ENCODE measurements at regions not wholly inside any gene's neighbourhood (a gene's known extent, or its start where the extent isn't known, plus 50 kb on each side); places are given as distances from the start of the nearest gene placed in this dataset.
"Not testable (repeated sequence)": the region's sequence is repeated elsewhere in the genome, so short reads cannot be mapped to it uniquely, and the experiment has no call there.

DNA sequence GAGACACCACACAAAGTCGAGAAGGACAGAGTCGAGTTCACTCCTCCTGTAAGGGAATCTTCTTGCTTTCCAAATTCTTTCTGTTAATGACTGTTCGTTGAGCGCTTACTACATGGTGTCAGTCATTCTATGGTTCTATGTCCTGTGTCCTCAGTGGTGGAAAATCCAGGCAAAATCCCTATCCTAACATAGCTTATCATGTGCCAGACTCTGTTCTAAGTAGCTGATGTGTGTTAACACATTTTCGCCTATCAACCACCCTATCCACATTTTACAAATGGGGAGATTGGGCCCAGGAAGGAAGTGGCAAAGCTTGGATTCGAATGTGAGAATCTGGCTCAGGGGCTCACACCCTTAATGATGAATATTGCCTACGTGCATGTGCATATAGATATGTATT, 280.1 kb downstream of the GATA3 start:
- H3K4me3 ChIP-seq: no peak overlapping the region
- H3K4me1 ChIP-seq: no peaks in the 10 kb centered on the region
- no peaks in the 10 kb centered on the region for H3K27me3 ChIP-seq
- no peak overlapping the region for H3K27ac ChIP-seq
- no peak for DNase-seq
- no peaks in the 10 kb centered on the region for H3K36me3 ChIP-seq
- H3K9me3 ChIP-seq (replicated peaks): no peaks in the 10 kb centered on the region

DNA sequence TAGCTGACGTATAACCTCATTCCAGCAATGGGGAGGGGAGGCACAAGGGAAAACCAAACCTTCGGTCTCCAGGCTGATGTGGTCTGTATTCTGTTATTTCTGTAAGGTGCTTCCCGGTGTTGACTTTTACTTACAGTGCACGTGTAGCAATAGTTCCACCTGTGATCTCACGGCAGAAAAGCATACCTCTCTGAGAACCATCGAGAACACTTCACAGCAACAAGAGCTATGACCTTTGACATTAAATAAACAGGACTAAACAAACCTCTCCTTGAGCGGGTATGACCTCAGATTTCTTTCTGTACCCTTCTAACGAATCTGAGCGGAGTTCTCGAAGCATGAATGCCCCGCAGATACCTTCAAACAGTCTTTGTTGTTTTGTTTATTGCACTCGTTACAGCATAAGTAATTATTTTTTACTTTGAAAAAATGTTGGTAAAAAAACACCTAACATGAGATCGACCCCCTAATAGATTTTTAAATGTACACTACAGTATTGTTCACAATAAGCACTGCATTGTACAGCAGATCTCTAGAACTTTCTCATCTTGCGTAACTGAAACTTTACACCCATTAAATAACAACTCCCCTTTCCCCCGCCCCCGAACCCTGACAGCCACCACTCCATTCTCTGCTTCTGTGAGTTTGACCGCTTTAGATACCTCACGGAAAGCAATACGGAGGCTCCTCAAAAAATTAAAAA, 282.3 kb downstream of the GATA3 start:
- Histone ChIP-seq H3K9me3 (replicated peaks) (no peaks in the 10 kb centered on the region), H3K36me3 (no peaks in the 10 kb centered on the region), H3K4me1 (no peaks in the 10 kb centered on the region), H3K4me3 (no peak overlapping the region), H3K27me3 (no peaks in the 10 kb centered on the region), H3K27ac (no peak overlapping the region)
- no peak for DNase-seq

DNA sequence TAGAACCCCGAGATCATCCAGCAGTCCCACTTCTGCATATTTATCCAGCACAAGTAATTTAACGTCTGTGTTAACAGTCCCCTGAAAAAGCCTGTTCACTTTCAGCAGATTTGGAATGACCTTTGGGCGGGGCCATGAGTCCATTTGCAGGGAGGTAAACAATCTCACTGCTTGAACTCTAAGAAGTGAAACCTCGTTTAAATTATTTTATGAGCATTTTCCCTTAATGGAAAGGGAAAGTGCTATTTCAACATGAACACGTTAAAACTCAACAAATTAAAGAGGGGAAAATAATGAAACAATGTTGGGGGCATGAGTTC, 282.8 kb downstream of the GATA3 start:
- Histone ChIP-seq H3K4me3 (no peak overlapping the region), H3K4me1 (no peaks in the 10 kb centered on the region), H3K9me3 (replicated peaks) (no peaks in the 10 kb centered on the region), H3K27ac (no peak overlapping the region), H3K36me3 (no peaks in the 10 kb centered on the region), H3K27me3 (no peaks in the 10 kb centered on the region)
- no peak for DNase-seq

DNA sequence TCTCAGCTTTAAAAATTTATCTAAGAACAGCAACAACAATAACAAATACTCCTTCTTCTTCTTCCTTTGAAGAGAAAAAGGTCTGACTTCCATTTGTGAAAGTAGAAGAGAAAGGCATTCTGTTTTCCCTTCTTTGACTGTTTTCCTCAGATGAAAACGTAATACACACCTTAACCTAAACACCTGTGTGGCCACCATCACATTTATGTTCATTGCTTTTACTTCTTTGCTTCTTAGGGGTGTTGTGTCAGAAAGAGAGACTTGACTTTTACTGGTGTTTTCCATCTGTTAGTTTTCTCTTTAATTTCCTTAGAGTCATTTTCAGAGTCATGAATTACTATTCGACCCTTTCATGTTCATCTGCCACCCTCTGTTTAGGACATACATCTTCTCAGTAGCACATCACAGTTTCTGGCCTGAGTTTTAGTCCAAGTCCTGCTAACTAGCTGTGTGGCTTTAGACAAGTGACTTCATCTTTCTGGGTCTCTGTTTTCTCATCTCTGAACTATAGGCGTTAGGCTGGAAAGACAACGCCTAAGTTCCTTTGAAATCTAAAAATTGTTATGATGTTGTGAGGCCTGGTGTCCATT, 283.8 kb downstream of the GATA3 start:
- H3K27ac ChIP-seq: no peak overlapping the region
- H3K27me3 ChIP-seq: no peaks in the 10 kb centered on the region
- no peak overlapping the region for H3K4me3 ChIP-seq
- no peak for DNase-seq
- H3K4me1 ChIP-seq: no peaks in the 10 kb centered on the region
- H3K36me3 ChIP-seq: no peaks in the 10 kb centered on the region
- H3K9me3 ChIP-seq (replicated peaks): no peaks in the 10 kb centered on the region

DNA sequence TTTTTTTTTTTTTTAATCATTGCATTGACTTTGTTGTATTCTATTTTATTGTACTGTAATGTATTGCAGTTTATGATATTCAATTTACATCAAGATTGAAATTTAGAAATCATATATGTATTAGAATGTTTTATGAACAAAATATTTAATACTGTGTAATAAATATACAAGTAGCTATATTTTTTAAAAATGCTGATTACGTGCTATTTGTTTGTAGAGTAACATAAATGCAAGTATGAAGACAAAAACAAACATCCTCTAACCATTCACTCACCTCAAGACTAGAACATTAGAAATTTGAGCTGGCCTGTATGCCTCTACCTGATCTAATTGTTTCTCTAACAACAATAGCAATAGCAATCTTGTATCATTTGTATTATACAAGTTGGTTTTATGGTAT, 290.3 kb downstream of the GATA3 start:
- no peak overlapping the region for H3K4me3 ChIP-seq
- no peak for DNase-seq
- H3K27ac ChIP-seq: no peak overlapping the region
- no peaks in the 10 kb centered on the region for H3K36me3 ChIP-seq
- H3K4me1 ChIP-seq: no peaks in the 10 kb centered on the region
- no peaks in the 10 kb centered on the region for H3K27me3 ChIP-seq
- no peaks in the 10 kb centered on the region for H3K9me3 ChIP-seq (replicated peaks)

DNA sequence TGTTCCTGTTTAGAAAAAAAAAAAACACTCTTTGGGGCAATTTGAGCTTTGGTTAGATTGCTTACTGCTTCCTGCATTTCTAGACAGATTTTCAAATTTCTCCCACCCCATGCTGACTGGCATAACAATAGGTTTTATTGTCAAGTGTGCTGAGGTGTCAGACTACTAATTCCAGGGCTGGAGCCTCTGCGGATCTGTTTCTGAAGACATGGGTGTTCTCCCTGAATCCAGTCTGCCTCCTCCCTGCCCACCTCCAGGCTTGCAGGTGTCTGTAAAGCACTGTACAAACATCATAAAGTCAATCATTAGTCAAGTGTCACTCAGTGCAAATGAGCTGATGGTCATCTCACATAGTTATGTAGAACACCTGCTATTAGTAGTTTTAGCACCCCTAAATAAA, 292.4 kb downstream of the GATA3 start:
- no peaks in the 10 kb centered on the region for H3K36me3 ChIP-seq
- no peak overlapping the region for H3K4me3 ChIP-seq
- H3K4me1 ChIP-seq: no peaks in the 10 kb centered on the region
- H3K9me3 ChIP-seq (replicated peaks): no peaks in the 10 kb centered on the region
- DNase-seq: no peak
- no peak overlapping the region for H3K27ac ChIP-seq
- H3K27me3 ChIP-seq: no peaks in the 10 kb centered on the region

DNA sequence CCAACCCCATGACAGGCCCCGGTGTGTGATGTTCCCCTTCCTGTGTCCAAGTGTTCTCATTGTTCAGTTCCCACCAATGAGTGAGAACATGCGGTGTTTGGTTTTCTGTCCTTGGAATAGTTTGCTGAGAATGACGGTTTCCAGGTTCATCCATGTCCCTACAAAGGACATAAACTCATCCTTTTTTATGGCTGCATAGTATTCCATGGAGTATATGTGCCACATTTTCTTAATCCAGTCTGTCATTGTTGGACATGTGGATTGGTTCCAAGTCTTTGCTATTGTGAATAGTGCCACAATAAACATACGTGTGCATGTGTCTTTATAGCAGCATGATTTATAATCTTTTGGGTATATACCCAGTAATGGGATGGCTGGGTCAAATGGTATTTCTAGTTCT, 293.1 kb downstream of the GATA3 start:
- H3K36me3 ChIP-seq; DNase-seq; H3K4me3 ChIP-seq; H3K4me1 ChIP-seq; H3K27ac ChIP-seq; H3K9me3 ChIP-seq (replicated peaks); H3K27me3 ChIP-seq: not testable (repeated sequence)

DNA sequence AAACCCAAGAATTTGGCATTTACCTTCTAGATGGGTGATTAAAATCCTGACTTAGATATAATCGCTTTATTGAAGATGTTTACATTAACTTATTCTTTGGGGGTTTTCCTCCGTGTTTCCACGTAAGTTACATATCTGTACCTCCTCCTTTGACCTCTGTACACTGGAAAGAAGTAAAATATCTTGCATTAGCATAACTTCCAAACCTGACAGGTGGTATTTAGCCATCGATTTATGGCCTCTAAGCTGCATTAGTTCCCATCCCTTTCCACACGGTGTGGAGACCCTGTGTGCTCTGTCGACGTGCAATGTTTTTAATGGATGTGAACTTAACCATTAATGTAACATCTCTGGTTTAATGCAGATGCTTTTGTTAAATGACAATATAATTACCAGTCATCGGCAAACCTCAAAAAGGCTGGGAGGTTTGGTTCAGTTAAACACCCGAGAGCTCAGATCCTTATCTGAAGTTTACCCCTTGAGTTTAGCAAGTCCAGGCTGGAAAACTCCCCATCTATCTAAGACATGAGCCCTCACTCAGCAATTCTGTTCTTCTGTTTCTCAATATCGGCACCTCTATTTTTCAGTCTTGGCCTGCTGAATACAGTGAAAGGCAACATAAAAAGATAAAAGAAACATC, 295.2 kb downstream of the GATA3 start:
- Histone ChIP-seq H3K27me3 (no peaks in the 10 kb centered on the region), H3K4me1 (no peaks in the 10 kb centered on the region), H3K27ac (no peak overlapping the region), H3K9me3 (replicated peaks) (no peaks in the 10 kb centered on the region), H3K36me3 (no peaks in the 10 kb centered on the region), H3K4me3 (no peak overlapping the region)
- no peak for DNase-seq

DNA sequence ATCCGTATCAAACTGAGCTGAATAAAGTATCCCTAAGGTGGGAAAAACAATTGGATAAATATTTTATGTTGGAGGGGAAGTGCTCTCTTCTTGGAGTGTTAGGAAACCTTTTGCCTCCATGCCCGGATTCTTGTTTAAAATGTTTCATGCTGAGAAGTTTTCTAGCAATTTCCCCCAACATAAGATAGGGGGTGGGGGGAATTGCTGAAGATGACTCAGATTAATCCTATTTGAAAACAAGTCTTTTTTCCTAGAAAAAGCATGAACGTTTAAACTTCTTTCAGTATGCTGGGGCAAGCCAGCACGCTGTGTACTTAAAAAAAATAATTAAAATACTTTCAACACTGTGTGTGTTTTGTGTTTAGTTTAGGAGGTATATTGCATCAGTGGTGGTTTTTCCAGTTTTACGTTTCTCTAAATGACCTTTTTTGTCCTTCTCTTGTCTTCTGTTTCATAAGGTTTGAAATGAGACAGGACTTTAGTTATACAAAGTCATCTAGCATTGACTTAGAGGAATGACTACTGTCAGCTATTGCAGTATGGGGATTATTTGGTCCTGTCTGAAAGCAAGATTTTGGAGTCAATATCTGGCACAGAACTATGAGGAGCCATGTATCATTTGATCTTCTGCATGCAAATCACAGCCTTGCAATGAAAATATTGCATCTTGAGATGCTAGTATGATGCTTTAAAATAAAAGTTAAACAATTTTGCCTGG, 295.9 kb downstream of the GATA3 start:
- H3K9me3 ChIP-seq (replicated peaks): no peaks in the 10 kb centered on the region
- no peaks in the 10 kb centered on the region for H3K36me3 ChIP-seq
- H3K27me3 ChIP-seq: no peaks in the 10 kb centered on the region
- no peak overlapping the region for H3K4me3 ChIP-seq
- no peak for DNase-seq
- no peaks in the 10 kb centered on the region for H3K4me1 ChIP-seq
- no peak overlapping the region for H3K27ac ChIP-seq

DNA sequence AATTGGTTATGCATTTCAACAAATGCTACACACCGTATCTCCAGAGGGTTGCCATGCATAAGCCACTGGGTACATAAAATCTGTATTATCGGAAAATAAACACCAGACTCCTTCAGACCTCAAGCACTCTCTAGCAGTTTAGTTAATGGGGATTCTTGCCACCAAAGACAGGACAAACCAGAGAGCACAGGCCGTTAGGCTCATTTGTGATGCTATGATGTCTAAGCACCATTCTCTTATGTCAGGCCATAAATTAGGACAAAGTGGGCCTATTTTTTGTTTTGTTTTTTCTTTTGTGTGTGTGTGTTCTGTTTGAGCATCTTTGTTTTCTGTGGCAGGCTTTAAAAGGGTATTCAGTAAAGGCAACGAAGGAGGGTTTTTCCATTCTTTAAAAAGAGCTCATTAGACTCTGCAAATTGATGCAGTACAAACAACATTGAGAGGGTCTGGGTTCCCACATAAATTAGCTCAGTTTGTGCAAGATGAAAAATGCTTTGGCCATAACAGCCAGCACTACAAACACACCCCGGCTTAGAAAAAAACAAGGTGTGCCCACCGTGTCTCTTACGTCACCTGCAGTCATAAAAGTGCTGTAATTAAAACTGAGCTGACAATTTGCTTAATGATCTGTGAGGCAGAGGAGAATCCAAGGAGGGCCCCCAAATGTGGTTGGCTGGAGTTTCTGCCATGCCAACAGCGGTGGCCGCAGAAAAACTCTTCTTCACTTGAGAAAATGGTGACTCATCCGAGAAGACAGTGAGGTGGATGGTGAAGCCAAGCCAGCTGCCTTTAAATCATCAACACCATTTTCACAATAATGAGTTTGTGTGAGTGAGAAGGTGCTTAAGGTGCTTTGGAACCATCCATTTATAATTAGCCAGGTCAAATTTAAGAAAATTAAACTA, 297.9 kb downstream of the GATA3 start:
- Histone ChIP-seq H3K4me1 (no peaks in the 10 kb centered on the region), H3K36me3 (no peaks in the 10 kb centered on the region), H3K27me3 (no peaks in the 10 kb centered on the region), H3K27ac (no peak overlapping the region), H3K9me3 (replicated peaks) (no peaks in the 10 kb centered on the region), H3K4me3 (no peak overlapping the region)
- no peak for DNase-seq

DNA sequence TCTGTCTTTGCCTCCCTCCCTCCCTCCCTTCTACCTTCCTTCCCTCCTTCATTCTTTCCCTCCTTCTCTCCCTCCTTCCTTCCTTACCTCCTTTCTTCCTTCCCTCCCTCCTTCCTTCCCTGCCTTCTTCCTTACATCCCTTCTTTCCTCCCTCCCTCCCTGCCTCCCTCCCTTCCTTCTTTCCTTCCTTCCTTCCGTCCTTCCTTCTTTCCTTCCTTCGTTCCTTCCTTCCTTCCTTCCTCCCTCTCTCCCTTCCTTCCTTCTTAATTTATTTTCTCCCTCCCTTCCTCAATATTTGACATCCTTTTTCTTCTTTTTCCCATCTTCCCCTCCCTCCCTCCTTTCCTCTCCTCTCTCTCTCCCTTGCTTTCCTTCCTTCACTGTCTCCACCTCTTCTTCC, 301.8 kb downstream of the GATA3 start:
- H3K27ac ChIP-seq: no peak overlapping the region
- no peaks in the 10 kb centered on the region for H3K36me3 ChIP-seq
- no peaks in the 10 kb centered on the region for H3K9me3 ChIP-seq (replicated peaks)
- DNase-seq: no peak
- H3K4me1 ChIP-seq: no peaks in the 10 kb centered on the region
- H3K4me3 ChIP-seq: no peak overlapping the region
- no peaks in the 10 kb centered on the region for H3K27me3 ChIP-seq

DNA sequence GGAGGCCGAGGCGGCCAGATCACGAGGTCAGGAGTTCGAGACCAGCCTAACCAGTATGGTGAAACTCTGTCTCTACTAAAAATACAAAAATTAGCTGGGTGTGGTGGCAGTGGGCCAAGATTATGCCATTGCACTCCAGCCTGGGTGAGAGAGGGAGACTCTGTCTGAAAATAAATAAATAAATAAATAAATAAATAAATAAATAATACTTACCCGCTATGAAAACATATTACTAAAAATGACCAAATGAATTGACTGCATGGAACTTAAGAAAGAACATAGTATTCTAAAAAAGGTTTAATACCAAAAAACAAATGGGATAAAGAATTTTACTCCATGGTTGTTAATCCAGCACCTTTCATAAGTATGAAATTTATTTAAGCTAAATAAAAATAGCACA, 305.0 kb downstream of the GATA3 start:
- no peaks in the 10 kb centered on the region for H3K36me3 ChIP-seq

DNA sequence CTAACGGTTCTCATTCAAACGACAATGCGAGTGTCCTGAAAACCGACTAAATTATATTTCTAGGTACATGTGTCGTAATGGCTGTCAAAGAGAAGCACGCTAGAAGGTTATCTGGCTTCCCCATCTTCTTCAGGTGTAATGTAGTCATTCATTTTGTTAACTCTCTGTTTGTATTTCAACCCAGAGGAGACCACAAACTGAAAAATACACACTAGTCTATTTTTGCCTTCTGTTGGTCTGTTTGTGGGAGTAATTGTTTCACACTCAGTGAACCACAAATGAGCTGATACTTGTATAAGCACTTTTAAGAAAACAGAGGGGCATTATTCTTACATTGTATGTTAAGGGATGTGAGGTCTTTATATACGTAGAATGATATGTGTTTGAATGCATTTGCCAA, 305.9 kb downstream of the GATA3 start:
- no peaks in the 10 kb centered on the region for H3K27me3 ChIP-seq
- DNase-seq: no peak
- H3K27ac ChIP-seq: no peak overlapping the region
- no peak overlapping the region for H3K4me3 ChIP-seq
- H3K9me3 ChIP-seq (replicated peaks): no peaks in the 10 kb centered on the region
- no peaks in the 10 kb centered on the region for H3K36me3 ChIP-seq
- H3K4me1 ChIP-seq: no peaks in the 10 kb centered on the region

More for the DNA sequence above, 305.0 kb downstream of the GATA3 start:
- no peak for DNase-seq
- H3K27ac ChIP-seq: no peak overlapping the region
- H3K9me3 ChIP-seq (replicated peaks): no peaks in the 10 kb centered on the region
- no peak overlapping the region for H3K4me3 ChIP-seq
- no peaks in the 10 kb centered on the region for H3K4me1 ChIP-seq
- H3K27me3 ChIP-seq: no peaks in the 10 kb centered on the region

DNA sequence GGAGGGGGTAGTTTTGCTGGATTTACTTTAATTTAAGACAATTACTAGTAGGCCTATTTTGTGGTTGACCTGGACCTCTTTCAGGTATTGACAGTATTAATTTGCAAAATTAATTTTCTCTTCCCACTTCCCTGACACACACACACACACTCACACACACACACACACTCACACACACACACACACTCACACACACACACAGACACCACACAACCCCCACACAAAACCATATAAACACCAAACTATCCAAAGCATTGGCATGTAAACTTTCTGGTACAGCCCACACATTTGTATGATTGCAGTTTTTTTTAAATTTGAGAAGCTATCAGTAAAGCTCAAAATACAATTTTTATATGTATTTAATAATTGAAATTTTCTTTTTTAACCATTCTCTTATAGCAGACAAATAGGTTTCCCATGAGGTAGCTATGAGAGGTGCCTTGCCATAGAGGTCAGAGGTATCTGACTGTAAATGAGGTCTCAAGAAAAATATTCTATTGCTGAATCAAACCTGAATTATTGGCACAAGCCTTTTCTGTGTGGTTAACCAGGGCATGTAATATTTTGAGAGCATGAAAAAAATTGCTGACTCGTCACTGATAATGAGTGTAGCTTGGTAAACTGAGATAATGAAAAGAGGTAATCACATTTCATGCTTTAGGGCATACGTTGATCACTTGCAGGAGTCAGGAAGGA, 306.5 kb downstream of the GATA3 start:
- Histone ChIP-seq H3K9me3 (replicated peaks) (no peaks in the 10 kb centered on the region), H3K27me3 (no peaks in the 10 kb centered on the region), H3K4me3 (no peak overlapping the region), H3K36me3 (no peaks in the 10 kb centered on the region), H3K27ac (no peak overlapping the region), H3K4me1 (no peaks in the 10 kb centered on the region)
- no peak for DNase-seq

All from SJCRH30 (cell line).